ENCODE measurements at regions not wholly inside any gene's neighbourhood (a gene's known extent, or its start where the extent isn't known, plus 50 kb on each side); places are given as distances from the start of the nearest gene placed in this dataset.

- Histone ChIP-seq H3K9me3 (ENCODE audit: low read depth) (no peaks in the 10 kb centered on the region), H3K9ac (no peak overlapping the region), H3K27ac (no peak overlapping the region), H3K36me3 (no peaks in the 10 kb centered on the region), H3K4me3 (no peak overlapping the region), H3K4me2 (no peak overlapping the region), H2AFZ (replicated peaks) (no peak overlapping the region), H3K79me2 (ENCODE audit: low read depth) (no peaks in the 10 kb centered on the region), H4K20me1 (ENCODE audit: low read depth) (no peaks in the 10 kb centered on the region), H3K27me3 (no peaks in the 10 kb centered on the region), H3F3A (ENCODE audit: low read depth) (peaks cover 32% of the 10 kb centered on the region), H3K4me1 (peaks cover 3% of the 10 kb centered on the region)
- Mint-ChIP-seq H3K36me3 (no peaks in the 10 kb centered on the region), H3K27me3 (ENCODE audit: insufficient read depth, low read depth) (no peaks in the 10 kb centered on the region), H3K27ac (no peak overlapping the region), H3K9me3 (peaks cover under 1% of the 10 kb centered on the region), H3K4me3 (no peak overlapping the region), H3K4me1 (no peaks in the 10 kb centered on the region)
- TF ChIP-seq CTCF (IDR thresholded peaks at IDR 0.05) = no peak
- TF ChIP-seq EZH2 (IDR thresholded peaks at IDR 0.05) = no peak
- TF ChIP-seq EZH2phosphoT487 (IDR thresholded peaks at IDR 0.05) = no peak
- DNase-seq (ENCODE audit: low spot score) = no peak
These were observed 138.1 kb downstream of the TBXT start for GRCh38 chr6:166029506-166029905.

- Histone ChIP-seq H2AFZ (replicated peaks) (no peak overlapping the region), H3K4me2 (no peak overlapping the region), H4K20me1 (ENCODE audit: low read depth) (no peaks in the 10 kb centered on the region), H3K9me3 (ENCODE audit: low read depth) (no peaks in the 10 kb centered on the region), H3K79me2 (ENCODE audit: low read depth) (no peaks in the 10 kb centered on the region), H3K27me3 (no peaks in the 10 kb centered on the region), H3F3A (ENCODE audit: low read depth) (peaks cover 32% of the 10 kb centered on the region), H3K9ac (no peak overlapping the region), H3K27ac (no peak overlapping the region), H3K4me1 (peaks cover 3% of the 10 kb centered on the region), H3K4me3 (no peak overlapping the region), H3K36me3 (no peaks in the 10 kb centered on the region)
- DNase-seq (ENCODE audit: low spot score) = no peak
- H3K27me3 Mint-ChIP-seq (ENCODE audit: insufficient read depth, low read depth) = no peaks in the 10 kb centered on the region
- H3K4me3 Mint-ChIP-seq = no peak overlapping the region
- H3K4me1 Mint-ChIP-seq = no peaks in the 10 kb centered on the region
- H3K36me3 Mint-ChIP-seq = no peaks in the 10 kb centered on the region
- no peak for TF ChIP-seq EZH2phosphoT487 (IDR thresholded peaks at IDR 0.05)
- TF ChIP-seq EZH2 (IDR thresholded peaks at IDR 0.05) = no peak
- TF ChIP-seq CTCF (IDR thresholded peaks at IDR 0.05) = no peak
- H3K27ac Mint-ChIP-seq = no peak overlapping the region
- H3K9me3 Mint-ChIP-seq = peaks cover 2% of the 10 kb centered on the region
These were observed 139.9 kb downstream of the TBXT start for GRCh38 chr6:166027761-166028160.

GRCh38 chr6:166026586-166027126, 141.0 kb downstream of the TBXT start:
- H3K36me3 Mint-ChIP-seq = no peaks in the 10 kb centered on the region
- no peaks in the 10 kb centered on the region for H4K20me1 ChIP-seq (ENCODE audit: low read depth)
- TF ChIP-seq CTCF (IDR thresholded peaks at IDR 0.05) = no peak
- TF ChIP-seq EZH2 (IDR thresholded peaks at IDR 0.05) = no peak
- TF ChIP-seq EZH2phosphoT487 (IDR thresholded peaks at IDR 0.05) = no peak
- no peak overlapping the region for H3K4me3 ChIP-seq
- peaks cover 2% of the 10 kb centered on the region for H3K9me3 Mint-ChIP-seq
- H3K4me2 ChIP-seq = no peak overlapping the region
- no peaks in the 10 kb centered on the region for H3K36me3 ChIP-seq
- H3K27ac Mint-ChIP-seq = no peak overlapping the region
- H3K9me3 ChIP-seq (ENCODE audit: low read depth) = peaks cover 3% of the 10 kb centered on the region
- peaks cover 3% of the 10 kb centered on the region for H3K4me1 ChIP-seq
- DNase-seq (ENCODE audit: low spot score) = no peak
- peaks cover 21% of the 10 kb centered on the region for H3F3A ChIP-seq (ENCODE audit: low read depth)
- H3K27me3 ChIP-seq = no peaks in the 10 kb centered on the region
- peak overlapping the region; percentile 50 for H2AFZ ChIP-seq (replicated peaks)
- H3K4me1 Mint-ChIP-seq = no peaks in the 10 kb centered on the region
- H3K79me2 ChIP-seq (ENCODE audit: low read depth) = no peaks in the 10 kb centered on the region
- no peak overlapping the region for H3K4me3 Mint-ChIP-seq
- no peak overlapping the region for H3K9ac ChIP-seq
- no peak overlapping the region for H3K27ac ChIP-seq
- no peaks in the 10 kb centered on the region for H3K27me3 Mint-ChIP-seq (ENCODE audit: insufficient read depth, low read depth)
